ENCODE measurements at regions not wholly inside any gene's neighbourhood (a gene's known extent, or its start where the extent isn't known, plus 50 kb on each side); places are given as distances from the start of the nearest gene placed in this dataset.

DNA sequence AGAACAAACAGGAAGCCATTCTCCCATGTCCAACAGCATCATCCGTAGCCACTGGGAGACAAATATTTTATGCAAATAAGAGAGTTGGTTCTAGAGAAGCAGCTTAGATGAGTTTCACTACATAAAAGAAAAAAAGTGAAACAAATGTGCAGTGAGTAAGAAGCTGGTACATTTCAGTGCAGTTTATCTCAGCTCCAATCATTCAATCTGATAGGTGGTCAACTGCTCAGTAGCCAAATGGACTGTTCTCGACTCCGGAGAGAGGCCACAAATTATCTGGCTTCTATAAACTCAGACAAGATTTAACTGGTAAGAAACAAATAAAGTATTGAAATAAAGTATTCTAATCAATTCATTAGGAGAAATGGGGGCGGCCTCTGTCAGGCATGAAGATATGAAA lies 68.3 kb downstream of the MAF start:
- H3K27me3 ChIP-seq (ENCODE audit: control insufficient read depth in 4 of 4, insufficient read depth in 4 of 4, low read length in 3 of 4) = no peaks in the 10 kb centered on the region
- WGBS = 98% methylated on average over 4 of the region's 4 CpGs
- no peak overlapping the region for H3K9ac ChIP-seq (ENCODE audit: low read depth in 1 of 2, low read length in 2 of 2)
- no peak overlapping the region for H3K27ac ChIP-seq (ENCODE audit: low read depth in 1 of 2, low read length in 2 of 2)
- H3K4me3 ChIP-seq (ENCODE audit: low read depth in 1 of 3, low read length in 3 of 3) = no peak overlapping the region
- H3K4me1 ChIP-seq (ENCODE audit: control insufficient read depth in 4 of 4, insufficient read depth in 4 of 4, low read length in 3 of 4) = no peaks in the 10 kb centered on the region
- TF ChIP-seq GABPA (IDR thresholded peaks at IDR 0.05 in 1 of 2, conservative IDR thresholded peaks at IDR 0.05 in 1 of 2) (no peak), EGR1 (IDR thresholded peaks at IDR 0.05; ENCODE audit: low read depth in 2 of 2) (no peak), RXRA (IDR thresholded peaks at IDR 0.05) (no peak), FOXA1 (IDR thresholded peaks at IDR 0.05) (no peak), HNF4A (conservative IDR thresholded peaks at IDR 0.05) (no peak), JUND (IDR thresholded peaks at IDR 0.05) (no peak), FOXA2 (IDR thresholded peaks at IDR 0.05) (no peak), NR2F2 (IDR thresholded peaks at IDR 0.05) (no peak), YY1 (IDR thresholded peaks at IDR 0.05) (no peak), HNF4G (IDR thresholded peaks at IDR 0.05) (no peak), RAD21 (IDR thresholded peaks at IDR 0.05) (no peak), SP1 (IDR thresholded peaks at IDR 0.05) (no peak), TAF1 (conservative IDR thresholded peaks at IDR 0.05) (no peak)
- TF ChIP-seq, protein P1, sequence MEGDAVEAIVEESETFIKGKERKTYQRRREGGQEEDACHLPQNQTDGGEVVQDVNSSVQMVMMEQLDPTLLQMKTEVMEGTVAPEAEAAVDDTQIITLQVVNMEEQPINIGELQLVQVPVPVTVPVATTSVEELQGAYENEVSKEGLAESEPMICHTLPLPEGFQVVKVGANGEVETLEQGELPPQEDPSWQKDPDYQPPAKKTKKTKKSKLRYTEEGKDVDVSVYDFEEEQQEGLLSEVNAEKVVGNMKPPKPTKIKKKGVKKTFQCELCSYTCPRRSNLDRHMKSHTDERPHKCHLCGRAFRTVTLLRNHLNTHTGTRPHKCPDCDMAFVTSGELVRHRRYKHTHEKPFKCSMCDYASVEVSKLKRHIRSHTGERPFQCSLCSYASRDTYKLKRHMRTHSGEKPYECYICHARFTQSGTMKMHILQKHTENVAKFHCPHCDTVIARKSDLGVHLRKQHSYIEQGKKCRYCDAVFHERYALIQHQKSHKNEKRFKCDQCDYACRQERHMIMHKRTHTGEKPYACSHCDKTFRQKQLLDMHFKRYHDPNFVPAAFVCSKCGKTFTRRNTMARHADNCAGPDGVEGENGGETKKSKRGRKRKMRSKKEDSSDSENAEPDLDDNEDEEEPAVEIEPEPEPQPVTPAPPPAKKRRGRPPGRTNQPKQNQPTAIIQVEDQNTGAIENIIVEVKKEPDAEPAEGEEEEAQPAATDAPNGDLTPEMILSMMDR (IDR thresholded peaks at IDR 0.05; ENCODE audit: low read depth, low read length, missing input control) = no peak
- TF ChIP-seq, protein P2, sequence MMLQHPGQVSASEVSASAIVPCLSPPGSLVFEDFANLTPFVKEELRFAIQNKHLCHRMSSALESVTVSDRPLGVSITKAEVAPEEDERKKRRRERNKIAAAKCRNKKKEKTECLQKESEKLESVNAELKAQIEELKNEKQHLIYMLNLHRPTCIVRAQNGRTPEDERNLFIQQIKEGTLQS (IDR thresholded peaks at IDR 0.05) = no peak
- TF ChIP-seq, protein P3, sequence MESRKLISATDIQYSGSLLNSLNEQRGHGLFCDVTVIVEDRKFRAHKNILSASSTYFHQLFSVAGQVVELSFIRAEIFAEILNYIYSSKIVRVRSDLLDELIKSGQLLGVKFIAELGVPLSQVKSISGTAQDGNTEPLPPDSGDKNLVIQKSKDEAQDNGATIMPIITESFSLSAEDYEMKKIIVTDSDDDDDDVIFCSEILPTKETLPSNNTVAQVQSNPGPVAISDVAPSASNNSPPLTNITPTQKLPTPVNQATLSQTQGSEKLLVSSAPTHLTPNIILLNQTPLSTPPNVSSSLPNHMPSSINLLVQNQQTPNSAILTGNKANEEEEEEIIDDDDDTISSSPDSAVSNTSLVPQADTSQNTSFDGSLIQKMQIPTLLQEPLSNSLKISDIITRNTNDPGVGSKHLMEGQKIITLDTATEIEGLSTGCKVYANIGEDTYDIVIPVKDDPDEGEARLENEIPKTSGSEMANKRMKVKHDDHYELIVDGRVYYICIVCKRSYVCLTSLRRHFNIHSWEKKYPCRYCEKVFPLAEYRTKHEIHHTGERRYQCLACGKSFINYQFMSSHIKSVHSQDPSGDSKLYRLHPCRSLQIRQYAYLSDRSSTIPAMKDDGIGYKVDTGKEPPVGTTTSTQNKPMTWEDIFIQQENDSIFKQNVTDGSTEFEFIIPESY (IDR thresholded peaks at IDR 0.05) = no peak
- TF ChIP-seq, protein P4, sequence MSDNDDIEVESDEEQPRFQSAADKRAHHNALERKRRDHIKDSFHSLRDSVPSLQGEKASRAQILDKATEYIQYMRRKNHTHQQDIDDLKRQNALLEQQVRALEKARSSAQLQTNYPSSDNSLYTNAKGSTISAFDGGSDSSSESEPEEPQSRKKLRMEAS (IDR thresholded peaks at IDR 0.05) = no peak
- TF ChIP-seq, protein P5, sequence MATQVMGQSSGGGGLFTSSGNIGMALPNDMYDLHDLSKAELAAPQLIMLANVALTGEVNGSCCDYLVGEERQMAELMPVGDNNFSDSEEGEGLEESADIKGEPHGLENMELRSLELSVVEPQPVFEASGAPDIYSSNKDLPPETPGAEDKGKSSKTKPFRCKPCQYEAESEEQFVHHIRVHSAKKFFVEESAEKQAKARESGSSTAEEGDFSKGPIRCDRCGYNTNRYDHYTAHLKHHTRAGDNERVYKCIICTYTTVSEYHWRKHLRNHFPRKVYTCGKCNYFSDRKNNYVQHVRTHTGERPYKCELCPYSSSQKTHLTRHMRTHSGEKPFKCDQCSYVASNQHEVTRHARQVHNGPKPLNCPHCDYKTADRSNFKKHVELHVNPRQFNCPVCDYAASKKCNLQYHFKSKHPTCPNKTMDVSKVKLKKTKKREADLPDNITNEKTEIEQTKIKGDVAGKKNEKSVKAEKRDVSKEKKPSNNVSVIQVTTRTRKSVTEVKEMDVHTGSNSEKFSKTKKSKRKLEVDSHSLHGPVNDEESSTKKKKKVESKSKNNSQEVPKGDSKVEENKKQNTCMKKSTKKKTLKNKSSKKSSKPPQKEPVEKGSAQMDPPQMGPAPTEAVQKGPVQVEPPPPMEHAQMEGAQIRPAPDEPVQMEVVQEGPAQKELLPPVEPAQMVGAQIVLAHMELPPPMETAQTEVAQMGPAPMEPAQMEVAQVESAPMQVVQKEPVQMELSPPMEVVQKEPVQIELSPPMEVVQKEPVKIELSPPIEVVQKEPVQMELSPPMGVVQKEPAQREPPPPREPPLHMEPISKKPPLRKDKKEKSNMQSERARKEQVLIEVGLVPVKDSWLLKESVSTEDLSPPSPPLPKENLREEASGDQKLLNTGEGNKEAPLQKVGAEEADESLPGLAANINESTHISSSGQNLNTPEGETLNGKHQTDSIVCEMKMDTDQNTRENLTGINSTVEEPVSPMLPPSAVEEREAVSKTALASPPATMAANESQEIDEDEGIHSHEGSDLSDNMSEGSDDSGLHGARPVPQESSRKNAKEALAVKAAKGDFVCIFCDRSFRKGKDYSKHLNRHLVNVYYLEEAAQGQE (IDR thresholded peaks at IDR 0.05) = no peak
- DNase-seq (ENCODE audit: low spot score) = no peak
- H3K9me3 ChIP-seq (ENCODE audit: control insufficient read depth in 4 of 4, low read length in 3 of 4) = no peaks in the 10 kb centered on the region
- no peaks in the 10 kb centered on the region for H3K36me3 ChIP-seq (ENCODE audit: control insufficient read depth in 4 of 4, insufficient read depth in 3 of 4, low read depth in 1 of 4, low read length in 3 of 4)
